ENCODE measurements at regions not wholly inside any gene's neighbourhood (a gene's known extent, or its start where the extent isn't known, plus 50 kb on each side); places are given as distances from the start of the nearest gene placed in this dataset.

GRCh38 chr13:67372868-67373464, 142.8 kb upstream of the PCDH9 start:
- no peak overlapping the region for H3K27ac Mint-ChIP-seq
- TF ChIP-seq, protein P1, sequence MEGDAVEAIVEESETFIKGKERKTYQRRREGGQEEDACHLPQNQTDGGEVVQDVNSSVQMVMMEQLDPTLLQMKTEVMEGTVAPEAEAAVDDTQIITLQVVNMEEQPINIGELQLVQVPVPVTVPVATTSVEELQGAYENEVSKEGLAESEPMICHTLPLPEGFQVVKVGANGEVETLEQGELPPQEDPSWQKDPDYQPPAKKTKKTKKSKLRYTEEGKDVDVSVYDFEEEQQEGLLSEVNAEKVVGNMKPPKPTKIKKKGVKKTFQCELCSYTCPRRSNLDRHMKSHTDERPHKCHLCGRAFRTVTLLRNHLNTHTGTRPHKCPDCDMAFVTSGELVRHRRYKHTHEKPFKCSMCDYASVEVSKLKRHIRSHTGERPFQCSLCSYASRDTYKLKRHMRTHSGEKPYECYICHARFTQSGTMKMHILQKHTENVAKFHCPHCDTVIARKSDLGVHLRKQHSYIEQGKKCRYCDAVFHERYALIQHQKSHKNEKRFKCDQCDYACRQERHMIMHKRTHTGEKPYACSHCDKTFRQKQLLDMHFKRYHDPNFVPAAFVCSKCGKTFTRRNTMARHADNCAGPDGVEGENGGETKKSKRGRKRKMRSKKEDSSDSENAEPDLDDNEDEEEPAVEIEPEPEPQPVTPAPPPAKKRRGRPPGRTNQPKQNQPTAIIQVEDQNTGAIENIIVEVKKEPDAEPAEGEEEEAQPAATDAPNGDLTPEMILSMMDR (conservative IDR thresholded peaks at IDR 0.05): no peak
- peaks cover 3% of the 10 kb centered on the region for H3K4me1 Mint-ChIP-seq (ENCODE audit: unreplicated experiment)
- no peaks in the 10 kb centered on the region for H3K9me3 Mint-ChIP-seq
- no peaks in the 10 kb centered on the region for H3K27me3 Mint-ChIP-seq
- no peaks in the 10 kb centered on the region for H3K36me3 Mint-ChIP-seq
- DNase-seq (ENCODE audit: extremely low spot score, unreplicated experiment): no peak
- no peak overlapping the region for H3K4me3 Mint-ChIP-seq

DNA sequence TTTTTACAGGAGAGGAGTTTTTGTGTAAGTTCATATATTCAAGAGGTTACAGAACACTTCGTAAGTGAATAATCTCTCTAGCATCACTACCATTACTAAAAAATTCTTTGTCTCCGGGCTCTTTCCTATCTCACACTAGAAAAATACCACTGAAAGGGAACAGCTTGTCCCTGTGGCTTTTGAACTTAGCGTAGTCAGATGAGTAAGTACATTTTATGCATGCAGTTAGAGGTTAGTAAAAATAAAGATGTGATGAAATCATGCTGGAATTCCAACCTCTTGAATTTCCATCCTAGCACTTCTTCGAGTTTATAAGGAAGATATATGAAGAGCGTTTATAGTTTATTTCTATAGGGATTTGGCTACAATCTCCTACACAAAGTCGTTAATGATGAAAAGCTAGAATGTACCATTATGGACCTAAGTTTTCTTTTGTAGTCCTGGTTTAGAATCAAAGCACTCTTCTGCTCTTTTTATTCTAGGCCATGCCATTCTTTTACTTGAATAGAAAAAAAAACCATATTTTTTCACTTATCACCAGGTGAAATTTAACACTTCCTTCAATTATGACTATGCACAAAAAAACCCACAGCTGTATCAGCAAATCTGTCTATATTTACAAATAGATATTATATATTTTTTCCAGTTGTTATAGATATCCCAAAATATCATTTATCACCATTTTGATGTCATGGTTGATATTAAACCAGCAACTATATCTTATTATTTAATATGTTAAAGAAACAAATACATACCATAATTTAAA, 139.9 kb upstream of the PCDH9 start:
- Mint-ChIP-seq H3K27ac (no peak overlapping the region), H3K27me3 (no peaks in the 10 kb centered on the region), H3K36me3 (no peaks in the 10 kb centered on the region), H3K4me3 (no peak overlapping the region), H3K9me3 (no peaks in the 10 kb centered on the region), H3K4me1 (ENCODE audit: unreplicated experiment) (peaks cover 3% of the 10 kb centered on the region)
- DNase-seq (ENCODE audit: extremely low spot score, unreplicated experiment): no peak
- TF ChIP-seq, protein P1 (conservative IDR thresholded peaks at IDR 0.05): no peak

GRCh38 chr13:67367399-67367798, 137.3 kb upstream of the PCDH9 start:
- DNase-seq (ENCODE audit: extremely low spot score, unreplicated experiment): no peak
- no peak overlapping the region for H3K27ac Mint-ChIP-seq
- no peaks in the 10 kb centered on the region for H3K9me3 Mint-ChIP-seq
- H3K27me3 Mint-ChIP-seq: no peaks in the 10 kb centered on the region
- no peak overlapping the region for H3K4me3 Mint-ChIP-seq
- no peaks in the 10 kb centered on the region for H3K36me3 Mint-ChIP-seq
- H3K4me1 Mint-ChIP-seq (ENCODE audit: unreplicated experiment): peaks cover 3% of the 10 kb centered on the region
- TF ChIP-seq, protein P1 (conservative IDR thresholded peaks at IDR 0.05): no peak

DNA sequence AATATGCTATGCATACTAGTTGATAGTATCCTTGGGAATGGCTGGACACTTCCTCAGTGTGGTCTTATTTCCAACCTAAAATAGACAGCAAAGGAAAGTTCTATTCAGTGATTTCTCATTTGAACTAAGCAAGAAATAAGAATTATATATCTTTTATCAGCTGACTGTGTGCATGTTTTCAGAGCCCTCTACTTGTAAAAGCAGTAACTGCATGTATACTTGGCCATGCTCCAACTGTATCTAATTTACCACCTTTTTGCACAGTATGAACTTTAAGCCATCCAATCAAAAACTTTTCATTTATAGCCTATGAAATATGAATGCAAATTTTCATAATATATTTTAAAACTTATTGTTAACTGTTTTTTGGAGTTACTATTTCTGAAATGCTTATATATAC, 136.4 kb upstream of the PCDH9 start:
- TF ChIP-seq, protein P1 (conservative IDR thresholded peaks at IDR 0.05): peak; percentile 36
- H3K36me3 Mint-ChIP-seq: no peaks in the 10 kb centered on the region

GRCh38 chr13:67355812-67356476, 125.8 kb upstream of the PCDH9 start:
- no peaks in the 10 kb centered on the region for H3K9me3 Mint-ChIP-seq
- no peak overlapping the region for H3K27ac Mint-ChIP-seq
- no peak overlapping the region for H3K4me3 Mint-ChIP-seq
- H3K4me1 Mint-ChIP-seq (ENCODE audit: unreplicated experiment): peaks cover 3% of the 10 kb centered on the region
- TF ChIP-seq, protein P1 (conservative IDR thresholded peaks at IDR 0.05): no peak
- H3K36me3 Mint-ChIP-seq: no peaks in the 10 kb centered on the region
- no peaks in the 10 kb centered on the region for H3K27me3 Mint-ChIP-seq
- no peak for DNase-seq (ENCODE audit: extremely low spot score, unreplicated experiment)

More for the DNA sequence above, 136.4 kb upstream of the PCDH9 start:
- Mint-ChIP-seq H3K4me3 (no peak overlapping the region), H3K27ac (no peak overlapping the region), H3K4me1 (ENCODE audit: unreplicated experiment) (peaks cover 3% of the 10 kb centered on the region), H3K27me3 (no peaks in the 10 kb centered on the region), H3K9me3 (no peaks in the 10 kb centered on the region)
- no peak for DNase-seq (ENCODE audit: extremely low spot score, unreplicated experiment)
